ENCODE measurements at regions not wholly inside any gene's neighbourhood (a gene's known extent, or its start where the extent isn't known, plus 50 kb on each side); places are given as distances from the start of the nearest gene placed in this dataset.

GRCh38 chr9:99635032-99635431, 186.7 kb upstream of the NR4A3 start:
- Histone ChIP-seq H2BK12ac (ENCODE audit: low read length in 2 of 2) (no peak overlapping the region), H2BK15ac (ENCODE audit: low read depth, poor library complexity, severe bottlenecking) (no peak overlapping the region), H3K36me3 (ENCODE audit: control insufficient read depth in 1 of 2, insufficient read depth in 2 of 2, low read depth in 1 of 2, low read length in 2 of 2) (no peaks in the 10 kb centered on the region), H3K23ac (ENCODE audit: low read length in 2 of 2) (no peak overlapping the region), H3K18ac (ENCODE audit: low read depth in 1 of 2, low read length in 2 of 2) (no peak overlapping the region), H3K27ac (ENCODE audit: low read length, poor library complexity, severe bottlenecking) (no peak overlapping the region), H2BK5ac (ENCODE audit: low read depth, low read length, poor library complexity, severe bottlenecking) (no peak overlapping the region), H3K14ac (ENCODE audit: low read length in 2 of 2) (no peak overlapping the region), H3K9me3 (ENCODE audit: control insufficient read depth, low read length) (no peaks in the 10 kb centered on the region), H2AK5ac (ENCODE audit: low read length, severe bottlenecking) (no peak overlapping the region), H3K4ac (ENCODE audit: low read depth in 1 of 2, low read length in 2 of 2) (no peak overlapping the region), H4K8ac (ENCODE audit: low read length) (no peak overlapping the region), H2BK120ac (ENCODE audit: low read depth, low read length) (no peak overlapping the region), H3K4me1 (ENCODE audit: control insufficient read depth, insufficient read depth, low read depth, low read length) (no peaks in the 10 kb centered on the region), H3K27me3 (ENCODE audit: control insufficient read depth in 1 of 2, insufficient read depth in 1 of 2, low read length in 2 of 2) (no peaks in the 10 kb centered on the region), H3K4me2 (ENCODE audit: low read length, poor library complexity, severe bottlenecking) (no peak overlapping the region), H2AFZ (ENCODE audit: low read depth, low read length) (no peak overlapping the region), H3K9ac (ENCODE audit: low read length) (no peak overlapping the region), H3K4me3 (ENCODE audit: insufficient read depth in 1 of 2, low read depth in 1 of 2, low read length in 2 of 2) (no peak overlapping the region), H3K79me1 (replicated peaks; ENCODE audit: low read length, poor library complexity, severe bottlenecking) (no peaks in the 10 kb centered on the region), H4K91ac (ENCODE audit: low read length) (no peak overlapping the region)
- peak; percentile 60 for DNase-seq
- 27% methylated on average over 2 of the region's 3 CpGs for WGBS

GRCh38 chr9:99637641-99638040, 184.0 kb upstream of the NR4A3 start:
- no peak for DNase-seq
- no peaks in the 10 kb centered on the region for H3K4me1 ChIP-seq (ENCODE audit: control insufficient read depth, insufficient read depth, low read depth, low read length)
- H3K27me3 ChIP-seq (ENCODE audit: control insufficient read depth in 1 of 2, insufficient read depth in 1 of 2, low read length in 2 of 2): no peaks in the 10 kb centered on the region
- no peak overlapping the region for H2BK12ac ChIP-seq (ENCODE audit: low read length in 2 of 2)
- no peak overlapping the region for H3K9ac ChIP-seq (ENCODE audit: low read length)
- H4K91ac ChIP-seq (ENCODE audit: low read length): no peak overlapping the region
- H3K79me1 ChIP-seq (replicated peaks; ENCODE audit: low read length, poor library complexity, severe bottlenecking): no peaks in the 10 kb centered on the region
- no peaks in the 10 kb centered on the region for H3K36me3 ChIP-seq (ENCODE audit: control insufficient read depth in 1 of 2, insufficient read depth in 2 of 2, low read depth in 1 of 2, low read length in 2 of 2)
- H3K4me2 ChIP-seq (ENCODE audit: low read length, poor library complexity, severe bottlenecking): no peak overlapping the region
- no peak overlapping the region for H3K18ac ChIP-seq (ENCODE audit: low read depth in 1 of 2, low read length in 2 of 2)
- no peak overlapping the region for H2AK5ac ChIP-seq (ENCODE audit: low read length, severe bottlenecking)
- H3K4me3 ChIP-seq (ENCODE audit: insufficient read depth in 1 of 2, low read depth in 1 of 2, low read length in 2 of 2): no peak overlapping the region
- H3K27ac ChIP-seq (ENCODE audit: low read length, poor library complexity, severe bottlenecking): no peak overlapping the region
- H3K9me3 ChIP-seq (ENCODE audit: control insufficient read depth, low read length): peaks cover 5% of the 10 kb centered on the region
- H4K8ac ChIP-seq (ENCODE audit: low read length): no peak overlapping the region
- H3K23ac ChIP-seq (ENCODE audit: low read length in 2 of 2): no peak overlapping the region
- H3K14ac ChIP-seq (ENCODE audit: low read length in 2 of 2): no peak overlapping the region
- 95% methylated on average over 3 of the region's 3 CpGs for WGBS
- H2BK15ac ChIP-seq (ENCODE audit: low read depth, poor library complexity, severe bottlenecking): no peak overlapping the region
- H2BK120ac ChIP-seq (ENCODE audit: low read depth, low read length): no peak overlapping the region
- H2BK5ac ChIP-seq (ENCODE audit: low read depth, low read length, poor library complexity, severe bottlenecking): no peak overlapping the region
- no peak overlapping the region for H3K4ac ChIP-seq (ENCODE audit: low read depth in 1 of 2, low read length in 2 of 2)
- H2AFZ ChIP-seq (ENCODE audit: low read depth, low read length): no peak overlapping the region

- Histone ChIP-seq H2AK5ac (ENCODE audit: low read length, severe bottlenecking) (no peak overlapping the region), H3K4ac (ENCODE audit: low read depth in 1 of 2, low read length in 2 of 2) (no peak overlapping the region), H4K91ac (ENCODE audit: low read length) (no peak overlapping the region), H3K27me3 (ENCODE audit: control insufficient read depth in 1 of 2, insufficient read depth in 1 of 2, low read length in 2 of 2) (no peaks in the 10 kb centered on the region), H3K9me3 (ENCODE audit: control insufficient read depth, low read length) (peaks cover 5% of the 10 kb centered on the region), H3K27ac (ENCODE audit: low read length, poor library complexity, severe bottlenecking) (no peak overlapping the region), H3K4me3 (ENCODE audit: insufficient read depth in 1 of 2, low read depth in 1 of 2, low read length in 2 of 2) (no peak overlapping the region), H3K4me1 (ENCODE audit: control insufficient read depth, insufficient read depth, low read depth, low read length) (no peaks in the 10 kb centered on the region), H3K79me1 (replicated peaks; ENCODE audit: low read length, poor library complexity, severe bottlenecking) (no peaks in the 10 kb centered on the region), H3K4me2 (ENCODE audit: low read length, poor library complexity, severe bottlenecking) (no peak overlapping the region), H3K23ac (ENCODE audit: low read length in 2 of 2) (no peak overlapping the region), H2BK5ac (ENCODE audit: low read depth, low read length, poor library complexity, severe bottlenecking) (no peak overlapping the region), H3K14ac (ENCODE audit: low read length in 2 of 2) (no peak overlapping the region), H3K36me3 (ENCODE audit: control insufficient read depth in 1 of 2, insufficient read depth in 2 of 2, low read depth in 1 of 2, low read length in 2 of 2) (no peaks in the 10 kb centered on the region), H2BK15ac (ENCODE audit: low read depth, poor library complexity, severe bottlenecking) (no peak overlapping the region), H2BK120ac (ENCODE audit: low read depth, low read length) (no peak overlapping the region), H2BK12ac (ENCODE audit: low read length in 2 of 2) (no peak overlapping the region), H3K9ac (ENCODE audit: low read length) (no peak overlapping the region), H4K8ac (ENCODE audit: low read length) (no peak overlapping the region), H3K18ac (ENCODE audit: low read depth in 1 of 2, low read length in 2 of 2) (no peak overlapping the region), H2AFZ (ENCODE audit: low read depth, low read length) (no peak overlapping the region)
- 90% methylated on average over 3 of the region's 4 CpGs for WGBS
- DNase-seq: no peak
Measured at GRCh38 chr9:99638971-99639370, 182.7 kb upstream of the NR4A3 start.

DNA sequence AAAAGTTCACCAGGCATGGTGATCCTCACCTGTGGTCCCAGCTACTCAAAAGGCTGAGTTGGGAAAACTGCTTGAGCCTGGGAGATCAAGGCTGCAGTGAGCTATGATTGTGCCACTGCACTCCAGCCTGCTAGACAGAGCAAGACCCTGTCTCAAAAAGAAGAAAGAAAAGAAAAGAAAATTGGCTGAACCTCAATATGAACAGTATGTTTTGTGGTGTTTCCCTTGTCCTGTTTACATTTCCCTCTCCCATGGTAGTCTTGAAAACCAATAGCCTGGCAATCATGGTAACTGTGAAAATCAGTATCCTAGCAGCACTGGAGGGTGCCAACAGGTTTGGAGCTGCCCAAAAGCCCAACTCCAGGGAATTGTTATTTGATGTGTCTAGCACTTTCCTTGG, 174.1 kb upstream of the NR4A3 start:
- H2BK120ac ChIP-seq (ENCODE audit: low read depth, low read length): no peak overlapping the region
- H2BK15ac ChIP-seq (ENCODE audit: low read depth, poor library complexity, severe bottlenecking): no peak overlapping the region
- H3K18ac ChIP-seq (ENCODE audit: low read depth in 1 of 2, low read length in 2 of 2): no peak overlapping the region
- no peak overlapping the region for H2AFZ ChIP-seq (ENCODE audit: low read depth, low read length)
- H3K23ac ChIP-seq (ENCODE audit: low read length in 2 of 2): no peak overlapping the region
- no peak overlapping the region for H3K27ac ChIP-seq (ENCODE audit: low read length, poor library complexity, severe bottlenecking)
- no peak overlapping the region for H3K4ac ChIP-seq (ENCODE audit: low read depth in 1 of 2, low read length in 2 of 2)
- no peaks in the 10 kb centered on the region for H3K4me1 ChIP-seq (ENCODE audit: control insufficient read depth, insufficient read depth, low read depth, low read length)
- H3K27me3 ChIP-seq (ENCODE audit: control insufficient read depth in 1 of 2, insufficient read depth in 1 of 2, low read length in 2 of 2): no peaks in the 10 kb centered on the region
- no peak overlapping the region for H3K9ac ChIP-seq (ENCODE audit: low read length)
- H3K79me1 ChIP-seq (replicated peaks; ENCODE audit: low read length, poor library complexity, severe bottlenecking): no peaks in the 10 kb centered on the region
- no peak for DNase-seq
- no peak overlapping the region for H2BK5ac ChIP-seq (ENCODE audit: low read depth, low read length, poor library complexity, severe bottlenecking)
- no peak overlapping the region for H3K14ac ChIP-seq (ENCODE audit: low read length in 2 of 2)
- H4K91ac ChIP-seq (ENCODE audit: low read length): no peak overlapping the region
- no peaks in the 10 kb centered on the region for H3K9me3 ChIP-seq (ENCODE audit: control insufficient read depth, low read length)
- H3K4me2 ChIP-seq (ENCODE audit: low read length, poor library complexity, severe bottlenecking): no peak overlapping the region
- H3K36me3 ChIP-seq (ENCODE audit: control insufficient read depth in 1 of 2, insufficient read depth in 2 of 2, low read depth in 1 of 2, low read length in 2 of 2): no peaks in the 10 kb centered on the region
- no peak overlapping the region for H3K4me3 ChIP-seq (ENCODE audit: insufficient read depth in 1 of 2, low read depth in 1 of 2, low read length in 2 of 2)
- H4K8ac ChIP-seq (ENCODE audit: low read length): no peak overlapping the region
- no peak overlapping the region for H2AK5ac ChIP-seq (ENCODE audit: low read length, severe bottlenecking)
- H2BK12ac ChIP-seq (ENCODE audit: low read length in 2 of 2): no peak overlapping the region

Data from mesenchymal stem cell (in vitro differentiated cells and primary cell).